Loucy (cell line): ENCODE measurements at regions not wholly inside any gene's neighbourhood (a gene's known extent, or its start where the extent isn't known, plus 50 kb on each side); places are given as distances from the start of the nearest gene placed in this dataset.

Source experiments
- H2AFZ ChIP-seq: fragments of 200-600 bp; sonication (generic); 2 replicates; pipeline ENCODE4 v1.6.0; 2016; ENCODE audit warnings: antibody characterized with exemption, mild to moderate bottlenecking, low read length, moderate library complexity
- H3F3A ChIP-seq: fragments of 200-600 bp; 2 replicates; pipeline ENCODE4 v1.6.0; 2016; ENCODE audit warnings: antibody characterized with exemption, low read depth, mild to moderate bottlenecking
- H3K27me3 ChIP-seq: fragments of 200-600 bp; sonication (generic); 2 replicates; pipeline ENCODE4 v1.6.1; 2014; ENCODE audit warnings: low read length, mild to moderate bottlenecking; ENCODE audit not compliant: insufficient read depth, poor library complexity, severe bottlenecking
- H3K36me3 ChIP-seq: fragments of 200-600 bp; sonication (generic); 2 replicates; pipeline ENCODE4 v1.6.1; 2016; ENCODE audit warnings: low read length; ENCODE audit not compliant: insufficient read depth
- H3K4me1 ChIP-seq: fragments of 200-600 bp; sonication (generic); 2 replicates; pipeline ENCODE4 v1.5.1; 2014; ENCODE audit warnings: low read length, mild to moderate bottlenecking; ENCODE audit not compliant: insufficient read depth, poor library complexity, severe bottlenecking
- H3K4me2 ChIP-seq: fragments of 200-600 bp; sonication (generic); 2 replicates; pipeline ENCODE4 v1.6.0; 2014; ENCODE audit warnings: antibody characterized with exemption, low read length, low read depth, mild to moderate bottlenecking; ENCODE audit not compliant: poor library complexity, severe bottlenecking
- H3K4me3 ChIP-seq: fragments of 200-600 bp; sonication (generic); 2 replicates; pipeline ENCODE4 v1.5.1; 2014; ENCODE audit warnings: low read length, mild to moderate bottlenecking, mixed read lengths; ENCODE audit not compliant: poor library complexity, severe bottlenecking
- H3K79me2 ChIP-seq: fragments of 200-600 bp; sonication (generic); 2 replicates; pipeline ENCODE4 v1.6.1; 2014; ENCODE audit warnings: low read length; ENCODE audit not compliant: insufficient read depth
- H3K9ac ChIP-seq: fragments of 200-600 bp; sonication (generic); 2 replicates; pipeline ENCODE4 v1.6.0; 2014; ENCODE audit warnings: mild to moderate bottlenecking, low read depth, low read length, moderate library complexity; ENCODE audit not compliant: poor library complexity, severe bottlenecking
- H3K9me2 ChIP-seq: fragments of 200-600 bp; sonication (generic); replicated peaks from 2 replicates; pipeline ENCODE4 v1.6.1; 2016; ENCODE audit warnings: low read depth, low read length, mixed read lengths
- H3K9me3 ChIP-seq: fragments of 200-600 bp; sonication (generic); 2 replicates; pipeline ENCODE4 v1.6.1; 2014; ENCODE audit warnings: mild to moderate bottlenecking, antibody characterized with exemption, low read length, low read depth; ENCODE audit not compliant: insufficient read depth
- H4K20me1 ChIP-seq: fragments of 200-600 bp; sonication (generic); 2 replicates; pipeline ENCODE4 v1.6.0; 2014; ENCODE audit warnings: antibody characterized with exemption, low read length, mild to moderate bottlenecking; ENCODE audit not compliant: insufficient read depth, poor library complexity, severe bottlenecking
- EZH2phosphoT487 ChIP-seq: fragments of 200-600 bp; IDR thresholded peaks from 2 replicates; pipeline ENCODE4 v1.6.1; 2018; ENCODE audit warnings: antibody characterized with exemption, mild to moderate bottlenecking, moderate library complexity, borderline replicate concordance
- TF ChIP-seq, protein P1 (sequence below): fragments of 200-600 bp; sonication (generic); conservative IDR thresholded peaks from 2 replicates; pipeline ENCODE4 v1.5.1; 2014; ENCODE audit warnings: mild to moderate bottlenecking, antibody characterized with exemption, low read length

DNA sequence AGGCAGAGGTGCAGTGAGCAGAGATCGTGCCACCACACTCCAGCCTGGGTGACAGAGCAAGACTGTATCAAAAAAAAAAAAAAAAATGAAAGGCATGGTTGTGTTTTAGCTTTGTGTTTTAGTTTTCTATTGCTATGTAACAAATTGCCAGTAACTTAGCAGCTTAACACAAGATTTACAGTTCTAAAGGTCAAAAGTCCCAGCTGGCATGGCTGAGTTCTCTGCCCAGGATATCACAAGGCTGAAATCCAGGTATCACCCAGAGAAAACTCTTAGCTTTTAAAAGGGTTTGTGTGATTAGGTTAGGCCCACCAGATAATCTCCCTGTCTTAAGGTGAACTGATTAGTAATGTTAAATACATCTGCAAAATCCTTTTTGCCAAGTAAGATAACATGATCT, 107.7 kb upstream of the YPEL5 start:
- Histone ChIP-seq H3K4me2 (no peak overlapping the region), H3K4me3 (no peak overlapping the region)

DNA sequence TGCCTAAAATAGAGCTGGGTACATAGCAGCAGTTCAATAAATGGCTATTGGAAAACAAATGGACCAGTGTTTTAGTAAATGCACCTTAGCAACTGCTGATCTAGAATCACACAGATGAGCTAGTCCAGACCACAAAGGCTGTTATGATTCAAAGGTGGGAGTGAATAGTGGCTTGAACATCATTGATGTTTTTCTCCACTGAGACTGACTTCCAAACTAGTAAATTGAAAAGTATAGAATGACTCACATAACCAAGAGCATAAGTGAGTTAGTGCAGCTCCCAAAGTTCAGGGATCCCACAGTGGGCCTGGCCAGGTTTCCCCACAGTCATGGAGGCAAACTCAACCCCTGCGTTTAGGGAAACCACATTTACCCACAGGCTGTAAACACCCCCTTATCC, 106.7 kb upstream of the YPEL5 start:
- Histone ChIP-seq H3K9me3 (no peaks in the 10 kb centered on the region), H2AFZ (no peak overlapping the region), H3K36me3 (no peaks in the 10 kb centered on the region), H4K20me1 (no peaks in the 10 kb centered on the region), H3K79me2 (no peaks in the 10 kb centered on the region), H3K9me2 (no peaks in the 10 kb centered on the region), H3K4me3 (no peak overlapping the region), H3K4me2 (no peak overlapping the region), H3K9ac (no peak overlapping the region), H3F3A (no peaks in the 10 kb centered on the region), H3K27me3 (peaks cover 5% of the 10 kb centered on the region), H3K4me1 (no peaks in the 10 kb centered on the region)
- TF ChIP-seq, protein P1, sequence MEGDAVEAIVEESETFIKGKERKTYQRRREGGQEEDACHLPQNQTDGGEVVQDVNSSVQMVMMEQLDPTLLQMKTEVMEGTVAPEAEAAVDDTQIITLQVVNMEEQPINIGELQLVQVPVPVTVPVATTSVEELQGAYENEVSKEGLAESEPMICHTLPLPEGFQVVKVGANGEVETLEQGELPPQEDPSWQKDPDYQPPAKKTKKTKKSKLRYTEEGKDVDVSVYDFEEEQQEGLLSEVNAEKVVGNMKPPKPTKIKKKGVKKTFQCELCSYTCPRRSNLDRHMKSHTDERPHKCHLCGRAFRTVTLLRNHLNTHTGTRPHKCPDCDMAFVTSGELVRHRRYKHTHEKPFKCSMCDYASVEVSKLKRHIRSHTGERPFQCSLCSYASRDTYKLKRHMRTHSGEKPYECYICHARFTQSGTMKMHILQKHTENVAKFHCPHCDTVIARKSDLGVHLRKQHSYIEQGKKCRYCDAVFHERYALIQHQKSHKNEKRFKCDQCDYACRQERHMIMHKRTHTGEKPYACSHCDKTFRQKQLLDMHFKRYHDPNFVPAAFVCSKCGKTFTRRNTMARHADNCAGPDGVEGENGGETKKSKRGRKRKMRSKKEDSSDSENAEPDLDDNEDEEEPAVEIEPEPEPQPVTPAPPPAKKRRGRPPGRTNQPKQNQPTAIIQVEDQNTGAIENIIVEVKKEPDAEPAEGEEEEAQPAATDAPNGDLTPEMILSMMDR = no peak
- no peak for TF ChIP-seq EZH2phosphoT487

More for the DNA sequence above, 107.7 kb upstream of the YPEL5 start:
- Histone ChIP-seq H3K4me1 (no peaks in the 10 kb centered on the region), H4K20me1 (no peaks in the 10 kb centered on the region), H3K36me3 (no peaks in the 10 kb centered on the region), H3F3A (no peaks in the 10 kb centered on the region), H3K9me3 (no peaks in the 10 kb centered on the region), H2AFZ (no peak overlapping the region), H3K27me3 (peaks cover 5% of the 10 kb centered on the region), H3K79me2 (no peaks in the 10 kb centered on the region), H3K9ac (no peak overlapping the region), H3K9me2 (no peaks in the 10 kb centered on the region)
- TF ChIP-seq, protein P1 = no peak
- TF ChIP-seq EZH2phosphoT487 = no peak

DNA sequence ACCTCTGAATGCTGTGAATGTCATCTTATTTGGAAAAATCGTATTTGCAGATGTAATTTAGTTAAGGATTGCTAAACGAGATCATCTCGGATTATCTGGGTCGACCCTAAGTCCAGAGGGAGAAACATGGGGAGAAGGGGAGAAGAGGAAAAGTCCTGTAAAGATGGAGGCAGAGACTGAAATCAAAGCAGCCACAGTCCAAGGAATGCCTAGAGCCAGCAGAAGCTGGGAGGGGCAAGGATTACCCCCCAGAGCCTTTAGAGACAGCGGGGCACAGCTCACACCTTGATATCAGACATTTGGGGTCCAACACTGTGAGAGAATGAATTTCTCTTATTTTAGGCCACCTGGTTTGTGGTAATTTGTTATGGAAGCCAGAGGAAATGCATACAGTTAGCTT, 104.9 kb upstream of the YPEL5 start:
- Histone ChIP-seq H3K9me2 (no peaks in the 10 kb centered on the region), H2AFZ (no peak overlapping the region), H3K4me2 (no peak overlapping the region), H4K20me1 (no peaks in the 10 kb centered on the region), H3K9ac (no peak overlapping the region), H3K4me3 (no peak overlapping the region), H3K79me2 (no peaks in the 10 kb centered on the region), H3K36me3 (no peaks in the 10 kb centered on the region), H3K9me3 (no peaks in the 10 kb centered on the region), H3F3A (no peaks in the 10 kb centered on the region), H3K27me3 (peaks cover 5% of the 10 kb centered on the region), H3K4me1 (no peaks in the 10 kb centered on the region)
- TF ChIP-seq EZH2phosphoT487 = no peak
- TF ChIP-seq, protein P1 = no peak
